Suprapubic skin (tissue), 4 donors: ENCODE measurements at regions not wholly inside any gene's neighbourhood (a gene's known extent, or its start where the extent isn't known, plus 50 kb on each side); places are given as distances from the start of the nearest gene placed in this dataset.
"Not testable (repeated sequence)": the region's sequence is repeated elsewhere in the genome, so short reads cannot be mapped to it uniquely, and the experiment has no call there.

Source experiments
- DNase-seq, 2 donors: peaks; one replicate each; pipeline ENCODE4 v3.0.0-alpha.2; 2019; ENCODE audit warnings: low spot score in 2 of 2
- H3K27ac ChIP-seq: fragments of 200-600 bp; sonication (generic); one replicate; pipeline ENCODE4 v1.5.1; 2019
- H3K27me3 ChIP-seq: fragments of 200-600 bp; sonication (generic); one replicate; pipeline ENCODE4 v1.5.1; 2019
- H3K36me3 ChIP-seq: fragments of 200-600 bp; sonication (generic); one replicate; pipeline ENCODE4 v1.5.1; 2019
- H3K4me1 ChIP-seq: fragments of 200-600 bp; sonication (generic); one replicate; pipeline ENCODE4 v1.5.1; 2019
- H3K4me3 ChIP-seq: fragments of 200-600 bp; sonication (generic); one replicate; pipeline ENCODE4 v1.5.1; 2019; ENCODE audit warnings: mild to moderate bottlenecking
- H3K9me3 ChIP-seq: fragments of 200-600 bp; sonication (generic); one replicate; pipeline ENCODE4 v1.5.1; 2019
- EP300 ChIP-seq: sonication (generic); formaldehyde crosslinking; IDR thresholded peaks from one replicate; pipeline ENCODE4 v1.6.1; 2017; ENCODE audit warnings: antibody characterized with exemption
- POLR2A ChIP-seq, 2 donors: fragments of 450-650 bp; IDR thresholded peaks; one replicate each; pipeline ENCODE4 v1.6.1; 2017; ENCODE audit warnings: antibody characterized with exemption in 2 of 2, mild to moderate bottlenecking in 2 of 2, moderate library complexity in 2 of 2
- POLR2AphosphoS5 ChIP-seq, 3 donors: sonication (generic); formaldehyde crosslinking; IDR thresholded peaks; one replicate each; pipeline ENCODE4 v1.6.1; 2017; ENCODE audit warnings: antibody characterized with exemption in 3 of 3
- WGBS: methylation state at CpG from one replicate; pipeline ENCODE4 v1.1.5; 2018; 5-methylcytosine and 5-hydroxymethylcytosine counted together
- TF ChIP-seq, protein P1 (sequence below), 2 donors: fragments of 200-600 bp in 1 of 2; fragments of 450-650 bp in 1 of 2; sonication (generic) in 1 of 2; IDR thresholded peaks; one replicate each; pipeline ENCODE4 v1.5.1; 2016 to 2019; ENCODE audit warnings: antibody characterized with exemption in 2 of 2, mild to moderate bottlenecking in 1 of 2, moderate library complexity in 1 of 2

DNA sequence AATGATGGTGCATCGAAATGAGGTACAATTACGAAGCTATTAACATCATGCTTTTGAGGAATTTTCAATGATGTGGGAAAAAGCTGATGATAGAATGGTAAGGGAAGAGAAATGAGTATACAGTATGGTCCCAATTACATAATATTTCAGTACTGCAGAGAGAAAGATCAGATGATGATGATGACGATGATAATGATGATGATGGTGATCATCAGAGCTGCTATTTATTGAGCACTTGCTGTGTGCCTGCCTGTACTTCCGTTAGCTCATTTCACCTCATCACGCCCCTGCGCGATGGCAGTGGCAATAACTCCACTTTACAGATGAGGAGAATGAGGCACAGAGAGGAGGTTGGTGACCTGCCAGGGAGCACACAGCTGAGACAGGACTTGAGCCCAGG is 620.8 kb downstream of the MATN1 start:
- 92% methylated on average over 7 of the region's 7 CpGs for WGBS
- Histone ChIP-seq H3K9me3 (no peaks in the 10 kb centered on the region), H3K4me3 (no peak overlapping the region), H3K27ac (no peak overlapping the region), H3K27me3 (peaks cover 52% of the 10 kb centered on the region), H3K4me1 (no peaks in the 10 kb centered on the region), H3K36me3 (no peaks in the 10 kb centered on the region)
- TF ChIP-seq POLR2A (IDR thresholded peaks at IDR 0.05) (no peak), POLR2AphosphoS5 (IDR thresholded peaks at IDR 0.05) (no peak), EP300 (no peak)
- TF ChIP-seq, protein P1, sequence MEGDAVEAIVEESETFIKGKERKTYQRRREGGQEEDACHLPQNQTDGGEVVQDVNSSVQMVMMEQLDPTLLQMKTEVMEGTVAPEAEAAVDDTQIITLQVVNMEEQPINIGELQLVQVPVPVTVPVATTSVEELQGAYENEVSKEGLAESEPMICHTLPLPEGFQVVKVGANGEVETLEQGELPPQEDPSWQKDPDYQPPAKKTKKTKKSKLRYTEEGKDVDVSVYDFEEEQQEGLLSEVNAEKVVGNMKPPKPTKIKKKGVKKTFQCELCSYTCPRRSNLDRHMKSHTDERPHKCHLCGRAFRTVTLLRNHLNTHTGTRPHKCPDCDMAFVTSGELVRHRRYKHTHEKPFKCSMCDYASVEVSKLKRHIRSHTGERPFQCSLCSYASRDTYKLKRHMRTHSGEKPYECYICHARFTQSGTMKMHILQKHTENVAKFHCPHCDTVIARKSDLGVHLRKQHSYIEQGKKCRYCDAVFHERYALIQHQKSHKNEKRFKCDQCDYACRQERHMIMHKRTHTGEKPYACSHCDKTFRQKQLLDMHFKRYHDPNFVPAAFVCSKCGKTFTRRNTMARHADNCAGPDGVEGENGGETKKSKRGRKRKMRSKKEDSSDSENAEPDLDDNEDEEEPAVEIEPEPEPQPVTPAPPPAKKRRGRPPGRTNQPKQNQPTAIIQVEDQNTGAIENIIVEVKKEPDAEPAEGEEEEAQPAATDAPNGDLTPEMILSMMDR (IDR thresholded peaks at IDR 0.05): no peak
- no peak for DNase-seq

- no peak overlapping the region for H3K4me3 ChIP-seq
- no peak for DNase-seq
- H3K4me1 ChIP-seq: no peaks in the 10 kb centered on the region
- no peaks in the 10 kb centered on the region for H3K9me3 ChIP-seq
- H3K27me3 ChIP-seq: peaks cover 43% of the 10 kb centered on the region
- 44% methylated on average over 5 of the region's 9 CpGs for WGBS
- no peaks in the 10 kb centered on the region for H3K36me3 ChIP-seq
- TF ChIP-seq, protein P1 (IDR thresholded peaks at IDR 0.05): no peak
- TF ChIP-seq POLR2AphosphoS5 (IDR thresholded peaks at IDR 0.05) (no peak), POLR2A (IDR thresholded peaks at IDR 0.05) (no peak), EP300 (no peak)
- no peak overlapping the region for H3K27ac ChIP-seq
Measured at GRCh38 chr1:30101487-30102227, 621.7 kb downstream of the MATN1 start.

DNA sequence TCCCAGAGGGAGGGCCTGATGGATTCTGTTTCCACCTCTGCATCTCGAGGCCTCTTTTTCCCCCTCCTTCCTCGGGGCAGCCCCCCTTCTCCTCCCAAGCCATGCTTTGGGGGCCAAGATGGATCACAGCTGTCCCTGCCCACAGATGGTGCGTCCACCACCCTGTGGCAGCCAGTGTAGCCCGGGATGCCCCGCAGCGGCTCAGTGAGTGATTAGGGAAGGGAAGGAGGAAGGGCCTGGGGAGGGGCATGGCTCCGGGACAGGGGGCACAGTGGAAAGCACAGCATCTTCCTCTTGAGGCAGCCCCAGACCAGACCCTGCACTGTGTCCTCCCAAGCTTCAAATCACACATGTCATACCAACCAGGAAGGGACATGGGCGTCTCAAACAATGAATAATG is 622.4 kb downstream of the MATN1 start:
- peaks cover 39% of the 10 kb centered on the region for H3K27me3 ChIP-seq
- no peak for DNase-seq
- TF ChIP-seq EP300 (no peak), POLR2AphosphoS5 (IDR thresholded peaks at IDR 0.05) (no peak), POLR2A (IDR thresholded peaks at IDR 0.05) (no peak)
- TF ChIP-seq, protein P1 (IDR thresholded peaks at IDR 0.05): no peak
- WGBS: 51% methylated on average over 6 of the region's 8 CpGs
- H3K36me3 ChIP-seq: no peaks in the 10 kb centered on the region
- no peaks in the 10 kb centered on the region for H3K4me1 ChIP-seq
- no peak overlapping the region for H3K27ac ChIP-seq
- H3K9me3 ChIP-seq: no peaks in the 10 kb centered on the region
- no peak overlapping the region for H3K4me3 ChIP-seq

GRCh38 chr1:30100524-30100862 is 622.9 kb downstream of the MATN1 start:
- H3K36me3 ChIP-seq: no peaks in the 10 kb centered on the region
- no peaks in the 10 kb centered on the region for H3K9me3 ChIP-seq
- no peak overlapping the region for H3K27ac ChIP-seq
- no peak overlapping the region for H3K4me3 ChIP-seq
- WGBS: 41% methylated on average over 2 of the region's 4 CpGs
- no peak for DNase-seq
- peaks cover 39% of the 10 kb centered on the region for H3K27me3 ChIP-seq
- TF ChIP-seq, protein P1 (IDR thresholded peaks at IDR 0.05): no peak
- TF ChIP-seq POLR2A (IDR thresholded peaks at IDR 0.05): no peak
- no peak for TF ChIP-seq POLR2AphosphoS5 (IDR thresholded peaks at IDR 0.05)
- no peak for TF ChIP-seq EP300
- no peaks in the 10 kb centered on the region for H3K4me1 ChIP-seq

DNA sequence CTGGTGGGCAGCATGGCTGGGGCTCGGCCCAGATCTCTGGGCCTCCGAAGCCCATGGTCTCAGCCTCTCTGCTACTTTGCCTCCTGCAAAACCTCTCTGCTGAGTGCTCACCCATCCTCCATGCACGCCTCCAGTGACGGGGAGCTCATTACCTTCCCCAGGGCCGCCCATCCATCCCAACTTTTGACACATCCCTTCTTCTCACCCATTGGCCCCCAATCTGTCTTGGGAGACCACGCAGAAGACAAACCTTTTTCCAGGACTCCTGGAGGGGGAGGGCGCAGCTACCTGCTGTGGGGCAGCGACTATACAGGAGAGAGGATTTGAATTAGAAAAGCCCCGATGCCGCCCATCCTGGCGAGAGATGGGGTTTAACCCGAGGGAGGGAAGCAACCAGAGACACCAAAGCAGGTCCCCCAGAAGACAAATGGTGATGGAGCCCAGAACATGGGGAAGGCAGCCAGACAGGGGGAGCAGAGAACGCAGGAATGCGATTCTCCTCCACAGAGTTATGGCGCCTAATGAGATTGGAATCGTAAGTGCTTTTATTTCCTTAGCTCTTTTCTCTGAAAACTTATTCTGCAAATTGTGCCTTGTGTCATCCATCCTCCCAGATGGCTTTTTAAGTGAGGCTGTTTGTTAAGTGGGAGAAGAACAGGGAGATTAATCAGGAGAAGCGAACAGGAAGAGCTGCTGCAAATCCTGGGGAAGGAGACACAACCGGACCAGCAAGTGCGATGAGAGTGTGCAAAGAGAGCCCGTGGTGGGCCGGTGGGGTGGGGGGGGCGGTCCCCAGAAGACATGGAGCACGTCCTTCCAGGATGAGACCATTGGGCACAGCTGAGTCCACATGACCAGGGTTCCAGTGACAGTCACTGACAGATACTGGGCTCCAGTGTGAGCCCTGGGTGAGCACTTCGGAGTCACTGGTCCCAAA is 623.5 kb downstream of the MATN1 start:
- H3K9me3 ChIP-seq: no peaks in the 10 kb centered on the region
- no peak for DNase-seq
- no peaks in the 10 kb centered on the region for H3K4me1 ChIP-seq
- WGBS: 67% methylated on average over 23 of the region's 24 CpGs
- no peak overlapping the region for H3K27ac ChIP-seq
- H3K27me3 ChIP-seq: peaks cover 39% of the 10 kb centered on the region
- TF ChIP-seq POLR2A (IDR thresholded peaks at IDR 0.05) (no peak), POLR2AphosphoS5 (IDR thresholded peaks at IDR 0.05) (no peak)
- H3K36me3 ChIP-seq: no peaks in the 10 kb centered on the region
- no peak overlapping the region for H3K4me3 ChIP-seq

DNA sequence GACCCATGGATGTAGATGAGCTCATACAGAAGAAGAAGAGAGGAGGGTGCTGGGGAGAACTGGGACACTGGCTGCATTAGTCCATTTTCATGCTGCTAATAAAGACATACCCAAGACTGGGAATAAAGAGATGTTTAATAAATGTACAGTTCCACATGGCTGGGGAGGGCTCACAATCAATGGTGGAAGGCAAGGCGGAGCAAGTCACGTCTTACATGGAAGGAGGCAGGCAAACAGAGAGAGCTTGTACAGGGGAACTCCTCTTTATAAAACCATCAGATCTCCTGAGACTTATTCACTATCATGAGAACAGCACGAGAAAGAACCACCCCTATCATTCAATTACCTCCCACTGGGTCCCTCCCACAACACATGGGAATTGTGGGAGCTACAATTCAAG is 625.5 kb downstream of the MATN1 start:
- WGBS: 86% methylated on average over 3 of the region's 3 CpGs

More for the DNA sequence above, 625.5 kb downstream of the MATN1 start:
- not testable (repeated sequence) for H3K9me3 ChIP-seq, H3K27ac ChIP-seq, H3K4me3 ChIP-seq, DNase-seq, H3K36me3 ChIP-seq, H3K4me1 ChIP-seq
- peaks cover 29% of the 10 kb centered on the region for H3K27me3 ChIP-seq
